ENCODE measurements at regions not wholly inside any gene's neighbourhood (a gene's known extent, or its start where the extent isn't known, plus 50 kb on each side); places are given as distances from the start of the nearest gene placed in this dataset.

- Histone ChIP-seq H2AK5ac (ENCODE audit: low read depth, low read length) (no peak overlapping the region), H4K8ac (ENCODE audit: low read depth in 2 of 2, low read length in 2 of 2) (no peak overlapping the region), H3K14ac (replicated peaks; ENCODE audit: low read depth, low read length) (no peak overlapping the region), H3K9me3 (ENCODE audit: control insufficient read depth, insufficient read depth, low read length) (0 out of 2 replicates have a peak, but pooled peaks cover 2% of the 10 kb centered on the region), H3K36me3 (ENCODE audit: control insufficient read depth, insufficient read depth, low read length) (no peaks in the 10 kb centered on the region), H3K27ac (ENCODE audit: insufficient read depth, low read length) (no peak overlapping the region), H3K18ac (ENCODE audit: low read depth, low read length) (no peak overlapping the region), H3K9me1 (ENCODE audit: insufficient read depth, low read length) (no peaks in the 10 kb centered on the region), H2AFZ (replicated peaks; ENCODE audit: low read length, poor library complexity) (no peak overlapping the region), H3K9ac (ENCODE audit: low read depth, low read length) (no peak overlapping the region), H3K4ac (ENCODE audit: low read depth, low read length) (no peak overlapping the region), H4K20me1 (ENCODE audit: insufficient read depth, low read length) (no peaks in the 10 kb centered on the region), H3K79me1 (ENCODE audit: low read depth in 1 of 2, low read length in 2 of 2) (no peaks in the 10 kb centered on the region), H3K4me1 (ENCODE audit: control insufficient read depth, insufficient read depth, low read length) (no peaks in the 10 kb centered on the region), H3K4me2 (ENCODE audit: low read depth, low read length) (no peak overlapping the region), H2BK20ac (ENCODE audit: low read depth, low read length) (no peak overlapping the region), H2BK15ac (ENCODE audit: low read depth, low read length) (no peak overlapping the region), H3K23ac (ENCODE audit: low read depth, low read length) (no peak overlapping the region), H4K5ac (ENCODE audit: low read depth, low read length) (no peak overlapping the region), H4K91ac (ENCODE audit: insufficient read depth, low read depth, low read length) (no peak overlapping the region), H3K4me3 (ENCODE audit: insufficient read depth, low read depth, low read length) (no peak overlapping the region), H2AK9ac (replicated peaks; ENCODE audit: low read depth, low read length, poor library complexity) (no peak overlapping the region), H3K56ac (ENCODE audit: extremely low read depth, insufficient read depth, low read length) (no peak overlapping the region), H2BK120ac (ENCODE audit: low read depth, low read length) (no peak overlapping the region), H2BK5ac (ENCODE audit: low read depth, low read length, poor library complexity, severe bottlenecking) (no peak overlapping the region), H3K27me3 (ENCODE audit: control insufficient read depth, insufficient read depth, low read length) (no peaks in the 10 kb centered on the region)
- DNase-seq (no peak), ATAC-seq (ENCODE audit: low read depth) (no peak)
- ChIA-PET POLR2A (ENCODE audit: unreplicated experiment) (no interaction called here), CTCF (no interaction called here)
- TF ChIP-seq RCOR1 (IDR thresholded peaks at IDR 0.05; ENCODE audit: insufficient replicate concordance, low read length) = no peak
- in situ Hi-C loops (cut with MboI; ENCODE audit: low sequenced_read_pairs) = no loop called here
- no TSS peak for BruUV-seq (replicated peaks)
- intact Hi-C loops (cut with micrococcal nuclease) = no loop called here
- WGBS, 2 experiments (ENCODE audit: extremely low coverage in 2 of 2, insufficient read length in 1 of 2) = 31% methylated on average over 3 of the region's 3 CpGs; no CpG with 5 or more reads in 1 of the 2 experiments
- dilution Hi-C loops (cut with HindIII; ENCODE audit: low sequenced_read_pairs, unreplicated experiment) = no loop called here
Observed at GRCh38 chr10:104540181-104540580, 100.9 kb upstream of the SORCS3 start.
